ENCODE measurements at regions not wholly inside any gene's neighbourhood (a gene's known extent, or its start where the extent isn't known, plus 50 kb on each side); places are given as distances from the start of the nearest gene placed in this dataset.

GRCh38 chr3:182671942-182672341 lies 121.4 kb upstream of the ATP11B start:
- Histone ChIP-seq H3K36me3 (ENCODE audit: control insufficient read depth in 2 of 2, insufficient read depth in 2 of 2, low read length in 2 of 2) (no peaks in the 10 kb centered on the region), H3K4me1 (ENCODE audit: control insufficient read depth in 2 of 2, insufficient read depth in 2 of 2, low read length in 2 of 2) (no peaks in the 10 kb centered on the region), H3K27ac (ENCODE audit: low read depth in 2 of 2, low read length in 2 of 2) (no peak overlapping the region), H3K27me3 (ENCODE audit: control insufficient read depth in 2 of 2, insufficient read depth in 2 of 2, low read length in 2 of 2) (peaks cover 0 to 1% of the 10 kb centered on the region in 2 donors), H3K4me3 (ENCODE audit: low read length in 2 of 2) (no peak overlapping the region), H3K9ac (ENCODE audit: low read depth in 1 of 2, low read length in 2 of 2) (no peak overlapping the region), H3K9me3 (ENCODE audit: control insufficient read depth in 2 of 2, low read length in 2 of 2) (no peaks in the 10 kb centered on the region)

- Histone ChIP-seq H3K4me1 (ENCODE audit: control insufficient read depth in 2 of 2, insufficient read depth in 2 of 2, low read length in 2 of 2) (no peaks in the 10 kb centered on the region), H3K4me3 (ENCODE audit: low read length in 2 of 2) (no peak overlapping the region), H3K27me3 (ENCODE audit: control insufficient read depth in 2 of 2, insufficient read depth in 2 of 2, low read length in 2 of 2) (peaks cover 0 to 1% of the 10 kb centered on the region in 2 donors), H3K36me3 (ENCODE audit: control insufficient read depth in 2 of 2, insufficient read depth in 2 of 2, low read length in 2 of 2) (no peaks in the 10 kb centered on the region), H3K27ac (ENCODE audit: low read depth in 2 of 2, low read length in 2 of 2) (no peak overlapping the region), H3K9ac (ENCODE audit: low read depth in 1 of 2, low read length in 2 of 2) (no peak overlapping the region), H3K9me3 (ENCODE audit: control insufficient read depth in 2 of 2, low read length in 2 of 2) (no peaks in the 10 kb centered on the region)
Measured at GRCh38 chr3:182673336-182673735, 120.0 kb upstream of the ATP11B start.

- H3K4me3 ChIP-seq (ENCODE audit: low read length in 2 of 2) = peak overlapping the region; percentile 76
- peak overlapping the region; percentile 77 to 81 for H3K27ac ChIP-seq (ENCODE audit: low read depth in 2 of 2, low read length in 2 of 2)
- H3K4me1 ChIP-seq (ENCODE audit: control insufficient read depth in 2 of 2, insufficient read depth in 2 of 2, low read length in 2 of 2) = peaks cover 9 to 13% of the 10 kb centered on the region in 2 donors
- no peaks in the 10 kb centered on the region for H3K9me3 ChIP-seq (ENCODE audit: control insufficient read depth in 2 of 2, low read length in 2 of 2)
- peaks cover 0 to 2% of the 10 kb centered on the region in 2 donors for H3K27me3 ChIP-seq (ENCODE audit: control insufficient read depth in 2 of 2, insufficient read depth in 2 of 2, low read length in 2 of 2)
- peak overlapping the region; percentile 73 to 74 for H3K9ac ChIP-seq (ENCODE audit: low read depth in 1 of 2, low read length in 2 of 2)
- H3K36me3 ChIP-seq (ENCODE audit: control insufficient read depth in 2 of 2, insufficient read depth in 2 of 2, low read length in 2 of 2) = no peaks in the 10 kb centered on the region
Measured at GRCh38 chr3:182682263-182683241, 110.8 kb upstream of the ATP11B start.

GRCh38 chr3:182683453-182683852 lies 109.9 kb upstream of the ATP11B start:
- H3K9me3 ChIP-seq (ENCODE audit: control insufficient read depth in 2 of 2, low read length in 2 of 2) = no peaks in the 10 kb centered on the region
- peak overlapping the region in 1 of 2 donors; percentile 77 for H3K27ac ChIP-seq (ENCODE audit: low read depth in 2 of 2, low read length in 2 of 2)
- H3K9ac ChIP-seq (ENCODE audit: low read depth in 1 of 2, low read length in 2 of 2) = no peak overlapping the region
- H3K4me3 ChIP-seq (ENCODE audit: low read length in 2 of 2) = peak overlapping the region; percentile 76
- peaks cover 0 to 2% of the 10 kb centered on the region in 2 donors for H3K27me3 ChIP-seq (ENCODE audit: control insufficient read depth in 2 of 2, insufficient read depth in 2 of 2, low read length in 2 of 2)
- no peaks in the 10 kb centered on the region for H3K36me3 ChIP-seq (ENCODE audit: control insufficient read depth in 2 of 2, insufficient read depth in 2 of 2, low read length in 2 of 2)
- peaks cover 9 to 13% of the 10 kb centered on the region in 2 donors for H3K4me1 ChIP-seq (ENCODE audit: control insufficient read depth in 2 of 2, insufficient read depth in 2 of 2, low read length in 2 of 2)

GRCh38 chr3:182683858-182684257 lies 109.4 kb upstream of the ATP11B start:
- Histone ChIP-seq H3K9me3 (ENCODE audit: control insufficient read depth in 2 of 2, low read length in 2 of 2) (no peaks in the 10 kb centered on the region), H3K27ac (ENCODE audit: low read depth in 2 of 2, low read length in 2 of 2) (no peak overlapping the region), H3K4me1 (ENCODE audit: control insufficient read depth in 2 of 2, insufficient read depth in 2 of 2, low read length in 2 of 2) (peaks cover 9 to 13% of the 10 kb centered on the region in 2 donors), H3K27me3 (ENCODE audit: control insufficient read depth in 2 of 2, insufficient read depth in 2 of 2, low read length in 2 of 2) (peaks cover 0 to 2% of the 10 kb centered on the region in 2 donors), H3K9ac (ENCODE audit: low read depth in 1 of 2, low read length in 2 of 2) (no peak overlapping the region), H3K36me3 (ENCODE audit: control insufficient read depth in 2 of 2, insufficient read depth in 2 of 2, low read length in 2 of 2) (no peaks in the 10 kb centered on the region), H3K4me3 (ENCODE audit: low read length in 2 of 2) (peak overlapping the region in 1 of 2 donors; percentile 18)

- H3K27ac ChIP-seq (ENCODE audit: low read depth in 2 of 2, low read length in 2 of 2) = no peak overlapping the region
- H3K4me3 ChIP-seq (ENCODE audit: low read length in 2 of 2) = no peak overlapping the region
- no peaks in the 10 kb centered on the region for H3K36me3 ChIP-seq (ENCODE audit: control insufficient read depth in 2 of 2, insufficient read depth in 2 of 2, low read length in 2 of 2)
- H3K4me1 ChIP-seq (ENCODE audit: control insufficient read depth in 2 of 2, insufficient read depth in 2 of 2, low read length in 2 of 2) = peaks cover 9 to 13% of the 10 kb centered on the region in 2 donors
- H3K9ac ChIP-seq (ENCODE audit: low read depth in 1 of 2, low read length in 2 of 2) = no peak overlapping the region
- H3K27me3 ChIP-seq (ENCODE audit: control insufficient read depth in 2 of 2, insufficient read depth in 2 of 2, low read length in 2 of 2) = peaks cover 0 to 2% of the 10 kb centered on the region in 2 donors
- no peaks in the 10 kb centered on the region for H3K9me3 ChIP-seq (ENCODE audit: control insufficient read depth in 2 of 2, low read length in 2 of 2)
Measured at GRCh38 chr3:182686033-182686886, 107.0 kb upstream of the ATP11B start.

GRCh38 chr3:182690172-182690571 lies 103.1 kb upstream of the ATP11B start:
- Histone ChIP-seq H3K9me3 (ENCODE audit: control insufficient read depth in 2 of 2, low read length in 2 of 2) (no peaks in the 10 kb centered on the region), H3K27ac (ENCODE audit: low read depth in 2 of 2, low read length in 2 of 2) (no peak overlapping the region), H3K36me3 (ENCODE audit: control insufficient read depth in 2 of 2, insufficient read depth in 2 of 2, low read length in 2 of 2) (no peaks in the 10 kb centered on the region), H3K27me3 (ENCODE audit: control insufficient read depth in 2 of 2, insufficient read depth in 2 of 2, low read length in 2 of 2) (no peaks in the 10 kb centered on the region), H3K4me3 (ENCODE audit: low read length in 2 of 2) (no peak overlapping the region), H3K9ac (ENCODE audit: low read depth in 1 of 2, low read length in 2 of 2) (no peak overlapping the region), H3K4me1 (ENCODE audit: control insufficient read depth in 2 of 2, insufficient read depth in 2 of 2, low read length in 2 of 2) (peaks cover 0 to 3% of the 10 kb centered on the region in 2 donors)

GRCh38 chr3:182692021-182692420 lies 101.3 kb upstream of the ATP11B start:
- H3K4me1 ChIP-seq (ENCODE audit: control insufficient read depth in 2 of 2, insufficient read depth in 2 of 2, low read length in 2 of 2) = no peaks in the 10 kb centered on the region
- H3K9me3 ChIP-seq (ENCODE audit: control insufficient read depth in 2 of 2, low read length in 2 of 2) = no peaks in the 10 kb centered on the region
- H3K9ac ChIP-seq (ENCODE audit: low read depth in 1 of 2, low read length in 2 of 2) = no peak overlapping the region
- H3K27me3 ChIP-seq (ENCODE audit: control insufficient read depth in 2 of 2, insufficient read depth in 2 of 2, low read length in 2 of 2) = no peaks in the 10 kb centered on the region
- no peak overlapping the region for H3K4me3 ChIP-seq (ENCODE audit: low read length in 2 of 2)
- no peaks in the 10 kb centered on the region for H3K36me3 ChIP-seq (ENCODE audit: control insufficient read depth in 2 of 2, insufficient read depth in 2 of 2, low read length in 2 of 2)
- no peak overlapping the region for H3K27ac ChIP-seq (ENCODE audit: low read depth in 2 of 2, low read length in 2 of 2)

- Histone ChIP-seq H3K27ac (ENCODE audit: low read depth in 2 of 2, low read length in 2 of 2) (no peak overlapping the region), H3K9me3 (ENCODE audit: control insufficient read depth in 2 of 2, low read length in 2 of 2) (no peaks in the 10 kb centered on the region), H3K9ac (ENCODE audit: low read depth in 1 of 2, low read length in 2 of 2) (no peak overlapping the region)
Measured at GRCh38 chr3:182692695-182693094, 100.6 kb upstream of the ATP11B start.

GRCh38 chr3:182693723-182694122 lies 99.6 kb upstream of the ATP11B start:
- H3K9me3 ChIP-seq (ENCODE audit: control insufficient read depth in 2 of 2, low read length in 2 of 2) = no peaks in the 10 kb centered on the region
- H3K4me3 ChIP-seq (ENCODE audit: low read length in 2 of 2) = no peak overlapping the region
- no peaks in the 10 kb centered on the region for H3K27me3 ChIP-seq (ENCODE audit: control insufficient read depth in 2 of 2, insufficient read depth in 2 of 2, low read length in 2 of 2)
- H3K9ac ChIP-seq (ENCODE audit: low read depth in 1 of 2, low read length in 2 of 2) = no peak overlapping the region
- no peaks in the 10 kb centered on the region for H3K36me3 ChIP-seq (ENCODE audit: control insufficient read depth in 2 of 2, insufficient read depth in 2 of 2, low read length in 2 of 2)
- no peaks in the 10 kb centered on the region for H3K4me1 ChIP-seq (ENCODE audit: control insufficient read depth in 2 of 2, insufficient read depth in 2 of 2, low read length in 2 of 2)
- H3K27ac ChIP-seq (ENCODE audit: low read depth in 2 of 2, low read length in 2 of 2) = no peak overlapping the region

More at GRCh38 chr3:182692695-182693094, 100.6 kb upstream of the ATP11B start:
- Histone ChIP-seq H3K4me1 (ENCODE audit: control insufficient read depth in 2 of 2, insufficient read depth in 2 of 2, low read length in 2 of 2) (no peaks in the 10 kb centered on the region), H3K36me3 (ENCODE audit: control insufficient read depth in 2 of 2, insufficient read depth in 2 of 2, low read length in 2 of 2) (no peaks in the 10 kb centered on the region), H3K4me3 (ENCODE audit: low read length in 2 of 2) (no peak overlapping the region), H3K27me3 (ENCODE audit: control insufficient read depth in 2 of 2, insufficient read depth in 2 of 2, low read length in 2 of 2) (no peaks in the 10 kb centered on the region)
